M059J (cell line): ENCODE measurements at regions not wholly inside any gene's neighbourhood (a gene's known extent, or its start where the extent isn't known, plus 50 kb on each side); places are given as distances from the start of the nearest gene placed in this dataset.
A peak's percentile ranks its signal among the peaks of the same experiment; 100 is the strongest.

Experiments used
- DNase-seq: peaks from one replicate; pipeline ENCODE4 v3.0.0-alpha.2; 2012; ENCODE audit warnings: low read depth

- no peak for DNase-seq
Observed at GRCh38 chr5:8473827-8474568, 605.0 kb downstream of the MTRR start.

- DNase-seq = no peak
Observed at GRCh38 chr5:8474569-8474930, 605.6 kb downstream of the MTRR start.

GRCh38 chr5:8478326-8478725 lies 609.4 kb downstream of the MTRR start:
- DNase-seq = no peak

GRCh38 chr5:8481007-8481406 lies 612.1 kb downstream of the MTRR start:
- no peak for DNase-seq

GRCh38 chr5:8491254-8491653 lies 622.3 kb downstream of the MTRR start:
- no peak for DNase-seq

- no peak for DNase-seq
Observed at GRCh38 chr5:8493176-8493575, 624.2 kb downstream of the MTRR start.

GRCh38 chr5:8500426-8500825 lies 631.5 kb downstream of the MTRR start:
- DNase-seq = peak; percentile 10

GRCh38 chr5:8505196-8505595 lies 636.2 kb downstream of the MTRR start:
- no peak for DNase-seq

GRCh38 chr5:8508231-8508630 lies 639.3 kb downstream of the MTRR start:
- no peak for DNase-seq

GRCh38 chr5:8516356-8516755 lies 647.4 kb downstream of the MTRR start:
- DNase-seq = no peak

- peak; percentile 63 for DNase-seq
Observed at GRCh38 chr5:8517456-8517855, 648.5 kb downstream of the MTRR start.

GRCh38 chr5:8520917-8521316 lies 652.0 kb downstream of the MTRR start:
- DNase-seq = no peak

- DNase-seq = no peak
Observed at GRCh38 chr5:8521991-8522390, 653.0 kb downstream of the MTRR start.

GRCh38 chr5:8522646-8523045 lies 653.7 kb downstream of the MTRR start:
- DNase-seq = no peak

- no peak for DNase-seq
Observed at GRCh38 chr5:8523501-8523900, 654.6 kb downstream of the MTRR start.

- DNase-seq = no peak
Observed at GRCh38 chr5:8525819-8526218, 656.9 kb downstream of the MTRR start.

- no peak for DNase-seq
Observed at GRCh38 chr5:8528106-8528505, 659.2 kb downstream of the MTRR start.

GRCh38 chr5:8538821-8539220 lies 669.9 kb downstream of the MTRR start:
- DNase-seq = no peak

- DNase-seq = no peak
Observed at GRCh38 chr5:8540317-8540716, 671.4 kb downstream of the MTRR start.

- peak; percentile 19 for DNase-seq
Observed at GRCh38 chr5:8550921-8551320, 682.0 kb downstream of the MTRR start.

GRCh38 chr5:8553364-8553763 lies 684.4 kb downstream of the MTRR start:
- DNase-seq = no peak

- DNase-seq = no peak
Observed at GRCh38 chr5:8557728-8558127, 688.8 kb downstream of the MTRR start.

GRCh38 chr5:8560776-8561175 lies 691.8 kb downstream of the MTRR start:
- no peak for DNase-seq

GRCh38 chr5:8561224-8561840 lies 692.4 kb downstream of the MTRR start:
- DNase-seq = no peak
